PC-9 (cell line): ENCODE measurements at regions not wholly inside any gene's neighbourhood (a gene's known extent, or its start where the extent isn't known, plus 50 kb on each side); places are given as distances from the start of the nearest gene placed in this dataset.

Experiments
- EZH2 ChIP-seq: fragments of 200-600 bp; sonication (generic); IDR thresholded peaks from 2 replicates; pipeline ENCODE4 v1.8.0; 2017; ENCODE audit warnings: antibody characterized with exemption, low read depth
- TF ChIP-seq, protein P1 (sequence below): fragments of 200-600 bp; sonication (generic); conservative IDR thresholded peaks from 2 replicates; pipeline ENCODE4 v1.6.1; 2017; ENCODE audit warnings: mixed run types, antibody characterized with exemption, mild to moderate bottlenecking, moderate library complexity

DNA sequence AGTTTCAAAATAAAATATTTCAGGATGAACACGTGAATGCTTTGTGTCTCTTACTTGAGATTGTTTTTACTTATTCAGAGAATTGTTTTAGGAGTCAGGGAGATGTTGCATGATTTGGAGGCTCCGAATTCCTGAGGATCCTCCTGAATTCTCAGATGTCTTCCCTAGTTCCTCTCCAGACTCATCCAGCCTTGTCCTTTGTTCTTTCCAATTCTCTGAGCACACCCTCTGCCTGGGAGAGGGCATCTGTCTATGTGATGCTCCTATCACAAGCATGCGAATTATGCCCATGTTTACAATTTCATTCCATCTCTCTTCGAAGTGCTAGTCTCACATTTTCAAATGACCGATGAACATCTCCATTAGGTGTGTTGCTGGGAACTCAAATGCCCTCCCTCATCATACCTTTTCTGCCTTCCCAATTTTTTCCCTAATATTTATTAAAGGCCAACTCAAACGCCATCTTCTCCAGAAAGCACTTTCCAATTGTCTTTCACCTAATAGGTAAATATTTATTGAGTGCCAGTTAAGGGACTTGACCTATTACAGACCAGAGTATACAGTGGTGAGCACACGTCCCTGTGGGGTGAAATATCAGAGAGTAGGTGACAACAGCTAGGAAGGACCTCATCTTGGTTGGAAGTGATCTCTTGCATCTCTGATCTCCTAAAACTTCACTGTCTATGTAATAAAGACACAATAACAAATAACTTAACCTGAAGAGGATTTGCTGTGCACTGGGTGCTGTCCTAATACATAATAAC lies 64.4 kb downstream of the ARF6 start:
- TF ChIP-seq EZH2 = no peak
- TF ChIP-seq, protein P1, sequence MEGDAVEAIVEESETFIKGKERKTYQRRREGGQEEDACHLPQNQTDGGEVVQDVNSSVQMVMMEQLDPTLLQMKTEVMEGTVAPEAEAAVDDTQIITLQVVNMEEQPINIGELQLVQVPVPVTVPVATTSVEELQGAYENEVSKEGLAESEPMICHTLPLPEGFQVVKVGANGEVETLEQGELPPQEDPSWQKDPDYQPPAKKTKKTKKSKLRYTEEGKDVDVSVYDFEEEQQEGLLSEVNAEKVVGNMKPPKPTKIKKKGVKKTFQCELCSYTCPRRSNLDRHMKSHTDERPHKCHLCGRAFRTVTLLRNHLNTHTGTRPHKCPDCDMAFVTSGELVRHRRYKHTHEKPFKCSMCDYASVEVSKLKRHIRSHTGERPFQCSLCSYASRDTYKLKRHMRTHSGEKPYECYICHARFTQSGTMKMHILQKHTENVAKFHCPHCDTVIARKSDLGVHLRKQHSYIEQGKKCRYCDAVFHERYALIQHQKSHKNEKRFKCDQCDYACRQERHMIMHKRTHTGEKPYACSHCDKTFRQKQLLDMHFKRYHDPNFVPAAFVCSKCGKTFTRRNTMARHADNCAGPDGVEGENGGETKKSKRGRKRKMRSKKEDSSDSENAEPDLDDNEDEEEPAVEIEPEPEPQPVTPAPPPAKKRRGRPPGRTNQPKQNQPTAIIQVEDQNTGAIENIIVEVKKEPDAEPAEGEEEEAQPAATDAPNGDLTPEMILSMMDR = no peak
